Naive thymus-derived CD4-positive, alpha-beta T cell (primary cell): ENCODE measurements at regions not wholly inside any gene's neighbourhood (a gene's known extent, or its start where the extent isn't known, plus 50 kb on each side); places are given as distances from the start of the nearest gene placed in this dataset.

Experiments
- ATAC-seq: fragments of 150-1000 bp; cut with Tn5 transposase; 2 replicates; pipeline ENCODE4 v1.10.0; 2021; ENCODE audit warnings: mild to moderate bottlenecking, moderate library complexity
- CTCF ChIA-PET: fragments of 350-600 bp; sonication (Branson Sonifier 250); formaldehyde crosslinking; loops from one replicate; lab custom pipeline; 2021; ENCODE audit warnings: antibody characterized with exemption; lab: Charles Lee
- POLR2A ChIA-PET: fragments of 350-600 bp; sonication (Branson Sonifier 250); formaldehyde crosslinking; loops from one replicate; lab custom pipeline; 2021; ENCODE audit warnings: antibody characterized with exemption, inconsistent platforms; lab: Charles Lee
- DNase-seq, 9 donors: peaks; one replicate each; pipeline versions ENCODE4 v3.0.0 to v3.0.0-alpha.2; 2020 to 2022; ENCODE audit warnings: mixed read lengths in 1 of 9
- H3K27ac ChIP-seq: one replicate; pipeline ENCODE4 v1.7.0; 2013; ENCODE audit warnings: mild to moderate bottlenecking, low read depth, low read length, moderate library complexity
- H3K27me3 ChIP-seq, 2 donors: one replicate each; pipeline ENCODE4 v1.7.0; 2013; ENCODE audit warnings: low read length in 2 of 2, mild to moderate bottlenecking in 2 of 2, moderate library complexity in 2 of 2; ENCODE audit not compliant: control insufficient read depth in 2 of 2, insufficient read depth in 2 of 2
- H3K36me3 ChIP-seq, 3 experiments: 1 replicate in 2 of 3; 2 replicates in 1 of 3; pipeline ENCODE4 v1.7.0; 2013; ENCODE audit warnings: low read length in 3 of 3, mild to moderate bottlenecking in 3 of 3, moderate library complexity in 1 of 3; ENCODE audit not compliant: insufficient read depth in 3 of 3, control insufficient read depth in 2 of 3
- H3K4me1 ChIP-seq, 2 donors: one replicate each; pipeline ENCODE4 v1.7.0; 2013; ENCODE audit warnings: low read length in 2 of 2, mild to moderate bottlenecking in 2 of 2, moderate library complexity in 1 of 2; ENCODE audit not compliant: control insufficient read depth in 2 of 2, insufficient read depth in 2 of 2
- H3K4me3 ChIP-seq: 2 replicates; pipeline ENCODE4 v1.7.0; 2013; ENCODE audit warnings: mild to moderate bottlenecking, low read length
- H3K9me3 ChIP-seq, 3 experiments: 1 replicate in 2 of 3; 2 replicates in 1 of 3; pipeline ENCODE4 v1.7.0; 2013; ENCODE audit warnings: low read length in 3 of 3; ENCODE audit not compliant: control insufficient read depth in 2 of 3
- H3K27ac Mint-ChIP-seq, 9 donors: one replicate each; pipeline ENCODE4 v1.8.0; 2020 to 2022; ENCODE audit warnings: mixed read lengths in 9 of 9, mild to moderate bottlenecking in 8 of 9, moderate library complexity in 5 of 9, inconsistent platforms in 2 of 9
- H3K27me3 Mint-ChIP-seq, 5 donors: one replicate each; pipeline ENCODE4 v1.8.0; 2021 to 2022; ENCODE audit warnings: mixed read lengths in 5 of 5, mild to moderate bottlenecking in 1 of 5
- H3K36me3 Mint-ChIP-seq, 5 donors: one replicate each; pipeline ENCODE4 v1.8.0; 2020 to 2022; ENCODE audit warnings: mixed read lengths in 5 of 5, mild to moderate bottlenecking in 3 of 5, inconsistent platforms in 1 of 5
- H3K4me1 Mint-ChIP-seq, 7 donors: one replicate each; pipeline ENCODE4 v1.8.0; 2020 to 2022; ENCODE audit warnings: mixed read lengths in 7 of 7, mild to moderate bottlenecking in 3 of 7, inconsistent platforms in 1 of 7
- H3K4me3 Mint-ChIP-seq, 10 donors: one replicate each; pipeline ENCODE4 v1.8.0; 2020 to 2022; ENCODE audit warnings: mild to moderate bottlenecking in 10 of 10, mixed read lengths in 10 of 10, moderate library complexity in 6 of 10, inconsistent platforms in 2 of 10
- H3K9me3 Mint-ChIP-seq, 11 donors: one replicate each; pipeline ENCODE4 v1.8.0; 2020 to 2022; ENCODE audit warnings: mixed read lengths in 11 of 11, mild to moderate bottlenecking in 4 of 11, inconsistent platforms in 1 of 11, moderate library complexity in 1 of 11
- intact Hi-C, 2 donors: fragments of 100-400 bp; cut with micrococcal nuclease; formaldehyde crosslinking; loops; one replicate each; pipeline ENCODE4 v1.15.1; 2023

- Histone ChIP-seq H3K36me3 (no peaks in the 10 kb centered on the region), H3K4me1 (no peaks in the 10 kb centered on the region), H3K9me3 (no peaks in the 10 kb centered on the region), H3K27me3 (no peaks in the 10 kb centered on the region), H3K27ac (no peak overlapping the region), H3K4me3 (no peak overlapping the region)
- H3K4me3 Mint-ChIP-seq, result no peak overlapping the region
- H3K9me3 Mint-ChIP-seq, result peaks cover 0 to 2% (median 0%) of the 10 kb centered on the region in 11 donors
- POLR2A ChIA-PET, result no interaction called here
- ATAC-seq, result no peak
- H3K4me1 Mint-ChIP-seq, result no peaks in the 10 kb centered on the region
- no peak for DNase-seq
- no peak overlapping the region for H3K27ac Mint-ChIP-seq
- H3K36me3 Mint-ChIP-seq, result no peaks in the 10 kb centered on the region
- intact Hi-C loops, result loop anchor here in 1 of 2 donors (1.0 kb wide), 1 partner anchor 19 kb away; no protein-coding TSS in a partner anchor
- peaks cover 4 to 21% (median 17%) of the 10 kb centered on the region in 5 donors for H3K27me3 Mint-ChIP-seq
- CTCF ChIA-PET, result no interaction called here
These were observed 96.3 kb upstream of the CES5A start for GRCh38 chr16:55971447-55971846.

- H3K27me3 ChIP-seq, result no peaks in the 10 kb centered on the region
- peaks cover 5 to 19% (median 15%) of the 10 kb centered on the region in 5 donors for H3K27me3 Mint-ChIP-seq
- no peak overlapping the region for H3K4me3 ChIP-seq
- H3K27ac ChIP-seq, result no peak overlapping the region
- no peak overlapping the region for H3K4me3 Mint-ChIP-seq
- no peak for DNase-seq
- H3K27ac Mint-ChIP-seq, result no peak overlapping the region
- no peaks in the 10 kb centered on the region for H3K4me1 ChIP-seq
- H3K9me3 Mint-ChIP-seq, result peaks cover 0 to 4% (median 0%) of the 10 kb centered on the region in 11 donors
- H3K4me1 Mint-ChIP-seq, result no peaks in the 10 kb centered on the region
- H3K36me3 ChIP-seq, result no peaks in the 10 kb centered on the region
- ChIA-PET CTCF (no interaction called here), POLR2A (no interaction called here)
- intact Hi-C loops, result no loop called here
- H3K36me3 Mint-ChIP-seq, result no peaks in the 10 kb centered on the region
- no peaks in the 10 kb centered on the region for H3K9me3 ChIP-seq
- no peak for ATAC-seq
These were observed 93.0 kb upstream of the CES5A start for GRCh38 chr16:55968221-55968620.

- DNase-seq (no peak), ATAC-seq (no peak)
- POLR2A ChIA-PET, result no interaction called here
- Histone ChIP-seq H3K27me3 (no peaks in the 10 kb centered on the region), H3K4me1 (no peaks in the 10 kb centered on the region), H3K4me3 (no peak overlapping the region), H3K27ac (no peak overlapping the region), H3K9me3 (peaks cover 0 to 3% (median 0%) of the 10 kb centered on the region in 3 experiments), H3K36me3 (no peaks in the 10 kb centered on the region)
- no peak overlapping the region for H3K4me3 Mint-ChIP-seq
- CTCF ChIA-PET, result interaction anchor here (0.7 kb wide), 1 partner anchor 23 kb away, joined by 3 read pairs; no protein-coding TSS in a partner anchor
- intact Hi-C loops, result no loop called here
- no peaks in the 10 kb centered on the region for H3K4me1 Mint-ChIP-seq
- H3K27me3 Mint-ChIP-seq, result peaks cover 0 to 22% (median 10%) of the 10 kb centered on the region in 5 donors
- H3K27ac Mint-ChIP-seq, result no peak overlapping the region
- H3K36me3 Mint-ChIP-seq, result no peaks in the 10 kb centered on the region
- peaks cover 0 to 24% (median 2%) of the 10 kb centered on the region in 11 donors for H3K9me3 Mint-ChIP-seq
These were observed 89.8 kb upstream of the CES5A start for GRCh38 chr16:55964923-55965475.

- Mint-ChIP-seq H3K4me3 (no peak overlapping the region), H3K27me3 (peaks cover 9 to 41% (median 16%) of the 10 kb centered on the region in 5 donors), H3K4me1 (no peaks in the 10 kb centered on the region), H3K9me3 (peaks cover 0 to 30% (median 5%) of the 10 kb centered on the region in 11 donors), H3K36me3 (peaks cover 0 to 9% (median 0%) of the 10 kb centered on the region in 5 donors), H3K27ac (no peak overlapping the region)
- intact Hi-C loops, result no loop called here
- ChIA-PET POLR2A (no interaction called here), CTCF (no interaction called here)
- no peaks in the 10 kb centered on the region for H3K36me3 ChIP-seq
- no peak overlapping the region for H3K27ac ChIP-seq
- no peak overlapping the region for H3K4me3 ChIP-seq
- DNase-seq, result no peak
- no peak for ATAC-seq
- no peaks in the 10 kb centered on the region for H3K4me1 ChIP-seq
- no peaks in the 10 kb centered on the region for H3K27me3 ChIP-seq
- peaks cover 0 to 6% (median 0%) of the 10 kb centered on the region in 3 experiments for H3K9me3 ChIP-seq
These were observed 80.7 kb upstream of the CES5A start for GRCh38 chr16:55955845-55956244.

- Histone ChIP-seq H3K27me3 (no peaks in the 10 kb centered on the region), H3K4me1 (no peaks in the 10 kb centered on the region), H3K4me3 (no peak overlapping the region), H3K9me3 (peaks cover 0 to 6% (median 0%) of the 10 kb centered on the region in 3 experiments), H3K36me3 (no peaks in the 10 kb centered on the region), H3K27ac (no peak overlapping the region)
- Mint-ChIP-seq H3K4me3 (no peak overlapping the region), H3K27ac (no peak overlapping the region), H3K27me3 (peaks cover 9 to 44% (median 18%) of the 10 kb centered on the region in 5 donors), H3K36me3 (peaks cover 0 to 9% (median 0%) of the 10 kb centered on the region in 5 donors), H3K9me3 (peaks cover 0 to 29% (median 5%) of the 10 kb centered on the region in 11 donors), H3K4me1 (no peaks in the 10 kb centered on the region)
- ChIA-PET CTCF (no interaction called here), POLR2A (no interaction called here)
- ATAC-seq, result no peak
- intact Hi-C loops, result no loop called here
- DNase-seq, result no peak
These were observed 80.3 kb upstream of the CES5A start for GRCh38 chr16:55955424-55955823.

- H3K27me3 Mint-ChIP-seq, result peaks cover 10 to 48% (median 23%) of the 10 kb centered on the region in 5 donors
- Histone ChIP-seq H3K4me1 (no peaks in the 10 kb centered on the region), H3K9me3 (peaks cover 0 to 2% (median 0%) of the 10 kb centered on the region in 3 experiments), H3K4me3 (no peak overlapping the region), H3K27me3 (no peaks in the 10 kb centered on the region), H3K27ac (no peak overlapping the region), H3K36me3 (no peaks in the 10 kb centered on the region)
- H3K36me3 Mint-ChIP-seq, result peaks cover 0 to 9% (median 0%) of the 10 kb centered on the region in 5 donors
- ChIA-PET CTCF (no interaction called here), POLR2A (no interaction called here)
- no peaks in the 10 kb centered on the region for H3K4me1 Mint-ChIP-seq
- DNase-seq (no peak), ATAC-seq (no peak)
- no peak overlapping the region for H3K27ac Mint-ChIP-seq
- H3K4me3 Mint-ChIP-seq, result no peak overlapping the region
- peaks cover 0 to 29% (median 4%) of the 10 kb centered on the region in 11 donors for H3K9me3 Mint-ChIP-seq
- intact Hi-C loops, result no loop called here
These were observed 79.7 kb upstream of the CES5A start for GRCh38 chr16:55954906-55955305.

GRCh38 chr16:55949518-55949917, 74.3 kb upstream of the CES5A start:
- Histone ChIP-seq H3K9me3 (no peaks in the 10 kb centered on the region), H3K4me1 (no peaks in the 10 kb centered on the region), H3K36me3 (no peaks in the 10 kb centered on the region), H3K27me3 (no peaks in the 10 kb centered on the region), H3K4me3 (no peak overlapping the region), H3K27ac (no peak overlapping the region)
- H3K27me3 Mint-ChIP-seq, result peaks cover 34 to 61% (median 49%) of the 10 kb centered on the region in 5 donors
- DNase-seq (no peak), ATAC-seq (no peak)
- no peak overlapping the region for H3K27ac Mint-ChIP-seq
- ChIA-PET CTCF (no interaction called here), POLR2A (no interaction called here)
- peaks cover 0 to 13% (median 0%) of the 10 kb centered on the region in 11 donors for H3K9me3 Mint-ChIP-seq
- no peaks in the 10 kb centered on the region for H3K36me3 Mint-ChIP-seq
- peaks cover 0 to 2% (median 0%) of the 10 kb centered on the region in 7 donors for H3K4me1 Mint-ChIP-seq
- no peak overlapping the region for H3K4me3 Mint-ChIP-seq
- intact Hi-C loops, result no loop called here
